H7 (cell line): ENCODE measurements at regions not wholly inside any gene's neighbourhood (a gene's known extent, or its start where the extent isn't known, plus 50 kb on each side); places are given as distances from the start of the nearest gene placed in this dataset.

Experiments used
- DNase-seq: peaks from one replicate; pipeline ENCODE4 v3.0.0; 2012
- H3K27me3 ChIP-seq: 2 replicates; pipeline ENCODE4 v1.6.0; 2011; ENCODE audit warnings: mild to moderate bottlenecking, low read length; ENCODE audit not compliant: control insufficient read depth, insufficient read depth
- H3K36me3 ChIP-seq: replicated peaks from 2 replicates; pipeline ENCODE4 v1.5.1; 2011; ENCODE audit warnings: low read length; ENCODE audit not compliant: control insufficient read depth, insufficient read depth
- H3K4me3 ChIP-seq: 2 replicates; pipeline ENCODE4 v1.5.1; 2011; ENCODE audit warnings: low read depth, mild to moderate bottlenecking, control low read depth, low read length, moderate library complexity; ENCODE audit not compliant: insufficient read depth

DNA sequence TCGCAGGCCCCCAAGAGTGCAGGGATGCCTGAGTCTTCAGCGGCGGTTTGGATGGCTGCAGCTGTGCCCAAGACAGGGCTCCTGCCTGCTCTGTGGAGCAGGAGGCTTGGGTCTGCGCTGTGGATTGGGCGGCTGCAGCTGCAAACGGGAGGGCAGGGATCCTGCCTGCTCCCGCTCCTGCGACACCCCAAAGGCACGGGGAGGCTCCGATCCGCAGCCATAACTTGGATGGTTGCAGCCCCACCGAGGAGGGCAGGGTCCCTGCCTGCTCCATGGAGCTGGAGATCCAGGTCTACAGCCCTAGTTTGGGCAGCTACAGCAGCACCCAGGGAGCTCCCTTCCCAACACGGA is 898.8 kb upstream of the NEGR1 start:
- no peaks in the 10 kb centered on the region for H3K27me3 ChIP-seq
- no peak for DNase-seq
- H3K4me3 ChIP-seq: no peak overlapping the region

GRCh38 chr1:73180397-73181189 is 898.3 kb upstream of the NEGR1 start:
- Histone ChIP-seq H3K27me3 (no peaks in the 10 kb centered on the region), H3K4me3 (no peak overlapping the region), H3K36me3 (no peaks in the 10 kb centered on the region)
- DNase-seq: peak; percentile 16

More for the DNA sequence above, 898.8 kb upstream of the NEGR1 start:
- H3K36me3 ChIP-seq: no peaks in the 10 kb centered on the region

DNA sequence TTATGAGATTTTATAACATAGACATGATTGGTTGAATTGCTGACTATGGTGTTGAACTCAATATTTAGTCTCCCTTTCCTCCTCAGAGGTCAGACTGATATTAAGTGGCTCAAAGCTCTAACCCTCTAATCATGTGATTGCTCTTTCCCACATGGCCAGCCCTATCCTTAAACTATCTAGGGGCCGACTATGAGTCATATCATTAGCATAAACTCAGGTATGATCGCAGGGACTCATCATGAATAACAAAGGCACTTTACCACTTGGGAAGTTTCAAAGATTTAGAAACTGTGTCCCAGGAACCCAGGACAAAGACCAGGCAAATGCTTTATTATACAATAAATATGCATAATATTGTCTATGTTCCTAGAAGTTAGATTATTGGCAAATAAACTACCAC is 894.6 kb upstream of the NEGR1 start:
- DNase-seq: peak; percentile 13
- no peak overlapping the region for H3K4me3 ChIP-seq
- H3K27me3 ChIP-seq: no peaks in the 10 kb centered on the region
- no peaks in the 10 kb centered on the region for H3K36me3 ChIP-seq

- Histone ChIP-seq H3K27me3 (no peaks in the 10 kb centered on the region), H3K36me3 (no peaks in the 10 kb centered on the region), H3K4me3 (no peak overlapping the region)
- no peak for DNase-seq
Measured at GRCh38 chr1:73167009-73167657, 884.8 kb upstream of the NEGR1 start.

GRCh38 chr1:73162564-73162963 is 880.2 kb upstream of the NEGR1 start:
- no peaks in the 10 kb centered on the region for H3K27me3 ChIP-seq
- DNase-seq: no peak
- H3K4me3 ChIP-seq: no peak overlapping the region
- H3K36me3 ChIP-seq: no peaks in the 10 kb centered on the region

- Histone ChIP-seq H3K27me3 (no peaks in the 10 kb centered on the region), H3K4me3 (no peak overlapping the region), H3K36me3 (no peaks in the 10 kb centered on the region)
- no peak for DNase-seq
Measured at GRCh38 chr1:73161418-73161817, 879.1 kb upstream of the NEGR1 start.

GRCh38 chr1:73160759-73161158 is 878.4 kb upstream of the NEGR1 start:
- H3K4me3 ChIP-seq: no peak overlapping the region
- H3K36me3 ChIP-seq: no peaks in the 10 kb centered on the region
- H3K27me3 ChIP-seq: no peaks in the 10 kb centered on the region
- DNase-seq: no peak

DNA sequence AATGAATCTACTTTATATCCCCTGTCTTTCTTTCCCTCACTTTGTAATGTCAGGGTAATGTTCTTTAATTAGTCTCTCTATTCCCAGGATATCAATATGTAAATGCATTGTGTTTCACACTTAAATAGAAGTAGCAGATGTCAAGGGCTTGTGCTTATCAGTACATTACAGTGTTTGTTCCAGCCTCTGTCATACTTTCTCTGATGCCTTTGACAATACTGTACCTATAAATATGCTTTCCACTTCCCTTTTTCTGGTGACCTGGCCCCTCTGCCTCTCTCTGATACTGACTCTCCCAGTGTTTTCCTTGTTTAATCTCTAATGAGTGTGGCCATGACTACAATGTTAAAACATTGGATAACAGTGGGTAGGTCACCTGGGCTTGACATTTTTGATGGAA is 862.0 kb upstream of the NEGR1 start:
- H3K4me3 ChIP-seq: no peak overlapping the region
- no peaks in the 10 kb centered on the region; the same call in 1 of the 2 replicates for H3K36me3 ChIP-seq
- DNase-seq: no peak
- no peaks in the 10 kb centered on the region for H3K27me3 ChIP-seq

DNA sequence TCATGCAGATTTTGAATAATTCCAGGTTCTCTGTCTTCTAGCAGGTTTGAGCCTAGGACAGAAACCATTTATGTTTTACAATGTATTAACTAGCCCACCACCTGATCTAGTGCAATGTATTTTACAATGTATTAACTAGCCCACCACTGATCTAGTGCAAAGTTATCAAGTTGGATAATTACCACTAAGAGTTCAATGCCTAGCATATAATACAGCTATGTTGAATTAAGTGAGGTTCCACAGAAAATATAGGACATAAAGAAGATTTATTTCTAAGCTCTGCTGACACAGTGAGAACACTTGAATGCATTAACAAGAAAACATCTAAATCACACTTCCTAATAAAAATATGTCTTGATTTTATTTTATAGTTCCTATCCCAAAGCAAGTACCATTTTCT is 854.6 kb upstream of the NEGR1 start:
- Histone ChIP-seq H3K36me3 (no peaks in the 10 kb centered on the region), H3K4me3 (no peak overlapping the region), H3K27me3 (no peaks in the 10 kb centered on the region)
- no peak for DNase-seq

GRCh38 chr1:73106931-73107330 is 824.6 kb upstream of the NEGR1 start:
- no peak overlapping the region for H3K4me3 ChIP-seq
- H3K27me3 ChIP-seq: no peaks in the 10 kb centered on the region; the same call in 1 of the 2 replicates
- no peak for DNase-seq
- H3K36me3 ChIP-seq: no peaks in the 10 kb centered on the region

GRCh38 chr1:73105755-73106154 is 823.4 kb upstream of the NEGR1 start:
- Histone ChIP-seq H3K27me3 (no peaks in the 10 kb centered on the region; the same call in 1 of the 2 replicates), H3K4me3 (no peak overlapping the region)
- peak; percentile 2 for DNase-seq

GRCh38 chr1:73104749-73105148 is 822.4 kb upstream of the NEGR1 start:
- no peak for DNase-seq
- Histone ChIP-seq H3K36me3 (no peaks in the 10 kb centered on the region), H3K27me3 (no peaks in the 10 kb centered on the region), H3K4me3 (no peak overlapping the region)

More at GRCh38 chr1:73105755-73106154, 823.4 kb upstream of the NEGR1 start:
- H3K36me3 ChIP-seq: no peaks in the 10 kb centered on the region

DNA sequence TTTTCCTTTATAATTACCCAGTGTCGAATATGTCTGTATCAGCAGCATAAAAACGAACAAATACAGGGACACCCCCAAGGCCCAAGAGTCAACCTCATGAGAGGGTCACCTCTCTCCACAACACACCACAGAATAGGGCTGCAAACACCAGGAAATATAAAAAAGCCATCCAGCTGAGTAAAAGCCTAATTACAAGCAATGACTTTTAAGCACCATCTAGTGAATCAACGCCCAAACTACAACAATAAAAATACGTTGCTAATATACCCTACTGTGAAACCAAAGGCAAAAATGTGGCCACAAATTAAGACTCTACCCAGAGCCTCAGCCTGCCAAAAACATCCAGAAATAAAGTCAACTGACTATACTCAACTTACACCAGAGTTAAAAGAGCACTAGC is 817.9 kb upstream of the NEGR1 start:
- H3K36me3 ChIP-seq: no peaks in the 10 kb centered on the region
- no peaks in the 10 kb centered on the region for H3K27me3 ChIP-seq
- H3K4me3 ChIP-seq: no peak overlapping the region
- peak; percentile 3 for DNase-seq

DNA sequence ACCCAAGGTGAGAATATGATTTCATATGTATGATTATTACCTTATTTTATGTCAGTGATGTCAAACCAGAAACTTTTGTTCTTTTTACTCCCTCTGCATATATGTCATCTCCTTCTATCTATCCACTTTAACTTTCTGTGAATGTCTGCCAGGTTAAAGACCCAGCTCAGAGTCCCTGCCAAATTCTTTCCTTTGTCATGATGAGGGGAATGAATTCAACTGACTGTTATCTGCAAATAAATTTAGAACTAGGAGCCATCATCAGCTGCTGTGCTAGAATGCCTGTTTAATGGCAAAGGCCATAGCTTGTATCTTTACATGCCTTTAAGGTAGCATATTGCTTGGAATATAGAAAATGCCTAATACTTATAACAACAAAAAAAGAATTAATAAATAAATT is 815.6 kb upstream of the NEGR1 start:
- no peaks in the 10 kb centered on the region for H3K36me3 ChIP-seq
- no peak overlapping the region for H3K4me3 ChIP-seq
- DNase-seq: peak; percentile 16
- H3K27me3 ChIP-seq: no peaks in the 10 kb centered on the region

- DNase-seq: no peak
- no peaks in the 10 kb centered on the region for H3K27me3 ChIP-seq
- no peak overlapping the region for H3K4me3 ChIP-seq
- H3K36me3 ChIP-seq: no peaks in the 10 kb centered on the region
Measured at GRCh38 chr1:73096841-73097240, 814.5 kb upstream of the NEGR1 start.
